ENCODE measurements at regions not wholly inside any gene's neighbourhood (a gene's known extent, or its start where the extent isn't known, plus 50 kb on each side); places are given as distances from the start of the nearest gene placed in this dataset.

DNA sequence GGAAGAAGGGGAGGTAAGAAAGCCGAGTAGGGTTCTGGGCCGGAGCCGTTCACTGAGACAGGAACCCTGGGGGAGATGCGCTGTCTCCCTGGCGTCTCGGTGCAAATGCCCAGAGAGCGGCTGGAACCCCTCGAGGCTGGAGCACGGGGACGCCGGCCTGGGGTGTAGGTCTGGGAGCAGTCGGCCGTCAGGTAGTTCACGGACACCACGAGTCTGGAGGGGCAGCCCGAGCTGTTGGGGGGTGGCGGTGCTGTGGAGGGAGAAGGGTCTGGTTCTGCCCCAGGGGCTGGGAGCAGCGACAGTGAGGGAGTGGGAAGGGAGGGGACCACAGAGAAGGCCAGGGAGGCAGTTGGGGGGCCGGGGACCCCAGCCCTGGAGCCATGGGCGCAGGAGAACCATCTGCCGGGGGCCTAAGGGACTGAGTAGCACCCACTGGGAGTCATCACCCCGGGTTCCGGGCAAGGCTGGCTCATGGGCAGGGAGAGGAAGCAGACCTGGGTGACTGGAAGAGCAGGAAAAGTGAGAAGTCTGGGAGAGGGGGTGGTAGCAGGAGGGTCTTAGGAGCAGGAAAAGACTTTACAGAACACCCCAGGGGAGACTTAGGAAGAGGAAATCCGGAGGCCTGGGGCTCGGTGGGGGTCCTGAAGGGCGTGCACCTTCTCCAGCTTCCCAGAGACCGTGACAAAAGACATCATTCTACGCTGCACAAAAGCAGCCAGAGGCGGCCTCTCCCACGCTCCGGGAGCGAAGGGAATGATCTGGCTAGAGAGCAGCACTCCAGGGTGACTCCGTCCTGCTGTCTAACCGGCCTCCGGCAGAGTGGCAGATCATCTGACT is 173.1 kb upstream of the SOX1 start:
- no peaks in the 10 kb centered on the region for H3K27me3 ChIP-seq (ENCODE audit: control insufficient read depth, insufficient read depth, low read length)
- DNase-seq (ENCODE audit: low read depth): no peak
- H3K36me3 ChIP-seq (ENCODE audit: control insufficient read depth, insufficient read depth, low read length): no peaks in the 10 kb centered on the region
- POLR2A ChIA-PET: no interaction called here
- no peak overlapping the region for H3K4me3 ChIP-seq (ENCODE audit: low read depth, low read length)
- CTCF ChIA-PET: no interaction called here
- TF ChIP-seq, protein P1, sequence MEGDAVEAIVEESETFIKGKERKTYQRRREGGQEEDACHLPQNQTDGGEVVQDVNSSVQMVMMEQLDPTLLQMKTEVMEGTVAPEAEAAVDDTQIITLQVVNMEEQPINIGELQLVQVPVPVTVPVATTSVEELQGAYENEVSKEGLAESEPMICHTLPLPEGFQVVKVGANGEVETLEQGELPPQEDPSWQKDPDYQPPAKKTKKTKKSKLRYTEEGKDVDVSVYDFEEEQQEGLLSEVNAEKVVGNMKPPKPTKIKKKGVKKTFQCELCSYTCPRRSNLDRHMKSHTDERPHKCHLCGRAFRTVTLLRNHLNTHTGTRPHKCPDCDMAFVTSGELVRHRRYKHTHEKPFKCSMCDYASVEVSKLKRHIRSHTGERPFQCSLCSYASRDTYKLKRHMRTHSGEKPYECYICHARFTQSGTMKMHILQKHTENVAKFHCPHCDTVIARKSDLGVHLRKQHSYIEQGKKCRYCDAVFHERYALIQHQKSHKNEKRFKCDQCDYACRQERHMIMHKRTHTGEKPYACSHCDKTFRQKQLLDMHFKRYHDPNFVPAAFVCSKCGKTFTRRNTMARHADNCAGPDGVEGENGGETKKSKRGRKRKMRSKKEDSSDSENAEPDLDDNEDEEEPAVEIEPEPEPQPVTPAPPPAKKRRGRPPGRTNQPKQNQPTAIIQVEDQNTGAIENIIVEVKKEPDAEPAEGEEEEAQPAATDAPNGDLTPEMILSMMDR (IDR thresholded peaks at IDR 0.05; ENCODE audit: insufficient read depth, low read depth, low read length): no peak

DNA sequence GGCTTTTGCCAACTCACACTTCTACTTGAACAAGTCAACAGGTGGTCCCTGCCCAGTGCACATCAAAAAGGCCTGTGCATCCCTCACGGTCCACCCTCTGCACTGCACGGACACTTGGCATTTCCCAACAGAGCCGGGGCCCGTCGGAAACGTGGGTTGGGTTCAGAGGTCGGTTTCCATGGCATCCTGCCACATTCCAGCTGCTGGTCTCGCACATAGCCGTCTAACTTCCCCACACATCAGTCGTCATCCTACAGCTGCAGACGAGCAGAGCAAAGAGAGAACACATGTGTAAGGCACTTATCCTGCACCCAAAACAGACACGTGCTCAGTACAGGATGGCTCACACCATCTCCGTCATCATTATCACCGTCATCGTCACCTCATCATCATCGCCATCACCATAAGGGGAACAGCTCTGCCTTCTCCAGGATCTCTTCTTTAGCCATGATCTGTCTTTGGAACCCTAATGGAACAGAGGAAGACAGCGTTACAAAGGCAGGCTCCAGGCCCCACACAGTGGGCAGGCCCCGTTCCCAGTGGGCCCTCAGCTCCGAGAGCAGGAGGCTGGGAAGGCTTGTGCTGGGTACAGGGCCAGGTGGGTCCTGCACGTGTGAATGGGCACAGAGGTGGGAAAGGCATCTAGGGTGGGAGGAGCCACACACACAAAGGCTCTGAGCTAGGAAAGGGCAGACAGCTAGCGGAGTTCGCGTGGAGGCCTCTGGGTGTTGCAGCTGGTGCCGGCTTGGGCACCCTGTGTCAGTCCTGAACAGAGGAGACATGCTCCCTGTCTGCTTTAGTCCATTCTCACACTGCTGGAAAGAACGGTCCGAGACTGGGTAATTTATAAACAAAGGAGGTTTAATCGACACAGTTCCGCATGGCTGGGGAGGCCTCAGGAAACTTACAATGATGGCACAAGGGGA is 170.8 kb upstream of the SOX1 start:
- ChIA-PET CTCF (no interaction called here), POLR2A (no interaction called here)
- Histone ChIP-seq H3K36me3 (ENCODE audit: control insufficient read depth, insufficient read depth, low read length) (no peaks in the 10 kb centered on the region), H3K4me3 (ENCODE audit: low read depth, low read length) (no peak overlapping the region), H3K27me3 (ENCODE audit: control insufficient read depth, insufficient read depth, low read length) (no peaks in the 10 kb centered on the region)
- DNase-seq (ENCODE audit: low read depth): no peak
- TF ChIP-seq, protein P1 (IDR thresholded peaks at IDR 0.05; ENCODE audit: insufficient read depth, low read depth, low read length): no peak

DNA sequence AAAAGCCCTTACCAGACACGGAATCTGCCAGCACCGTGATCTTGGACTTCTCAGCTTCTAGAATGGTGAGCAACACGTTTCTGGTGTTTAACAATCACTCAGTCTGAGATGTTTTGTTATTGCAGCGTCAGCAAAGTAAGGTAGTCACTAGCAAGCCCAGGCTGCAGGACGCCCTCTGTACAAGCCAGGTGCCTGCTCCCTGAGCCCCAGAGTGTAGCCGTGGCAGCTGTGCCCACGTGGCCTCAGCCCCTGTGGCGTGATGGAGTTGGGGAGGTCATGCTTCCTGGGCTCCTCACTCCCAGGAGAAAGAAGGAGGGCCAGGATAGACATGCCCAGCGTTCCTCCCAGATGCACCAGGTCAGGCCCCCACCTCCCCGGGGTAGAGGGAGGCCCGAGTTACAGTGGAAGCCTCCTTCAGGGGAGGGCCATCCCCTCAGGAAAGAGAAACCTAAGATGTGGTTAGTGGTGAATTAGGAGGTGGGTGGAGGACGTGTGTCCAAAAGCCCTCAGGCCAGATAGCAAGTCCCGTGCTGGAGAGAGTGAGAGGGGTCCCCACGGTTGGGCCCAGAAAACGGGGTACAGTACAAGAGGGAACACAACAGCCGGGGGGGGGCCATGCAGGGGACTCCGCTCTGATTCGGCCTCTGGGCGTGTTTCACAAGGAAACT is 169.6 kb upstream of the SOX1 start:
- DNase-seq (ENCODE audit: low read depth): no peak
- POLR2A ChIA-PET: no interaction called here

DNA sequence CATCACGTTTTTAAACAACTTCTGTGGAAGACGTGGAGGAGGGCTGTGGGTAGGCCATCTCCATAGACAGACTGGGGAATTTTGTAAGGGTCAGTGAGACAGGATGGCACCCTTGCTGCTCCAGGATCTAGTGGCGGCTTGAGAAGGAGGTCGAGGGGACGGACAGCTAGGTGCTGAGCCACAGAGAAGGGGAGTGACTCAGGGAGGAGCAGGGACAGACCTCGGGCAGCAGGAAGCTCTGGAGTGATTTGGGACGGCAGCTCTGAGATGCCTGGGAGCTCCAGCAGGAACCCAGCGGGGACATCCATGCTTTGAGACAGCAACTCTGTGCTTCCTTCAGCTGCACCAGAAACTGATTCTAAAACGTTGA is 169.1 kb upstream of the SOX1 start:
- TF ChIP-seq, protein P1 (IDR thresholded peaks at IDR 0.05; ENCODE audit: insufficient read depth, low read depth, low read length): no peak
- H3K36me3 ChIP-seq (ENCODE audit: control insufficient read depth, insufficient read depth, low read length): no peaks in the 10 kb centered on the region
- DNase-seq (ENCODE audit: low read depth): no peak
- CTCF ChIA-PET: no interaction called here
- H3K27me3 ChIP-seq (ENCODE audit: control insufficient read depth, insufficient read depth, low read length): no peaks in the 10 kb centered on the region
- POLR2A ChIA-PET: no interaction called here
- no peak overlapping the region for H3K4me3 ChIP-seq (ENCODE audit: low read depth, low read length)

More for the DNA sequence above, 169.6 kb upstream of the SOX1 start:
- TF ChIP-seq, protein P1 (IDR thresholded peaks at IDR 0.05; ENCODE audit: insufficient read depth, low read depth, low read length): no peak
- Histone ChIP-seq H3K27me3 (ENCODE audit: control insufficient read depth, insufficient read depth, low read length) (no peaks in the 10 kb centered on the region), H3K4me3 (ENCODE audit: low read depth, low read length) (no peak overlapping the region), H3K36me3 (ENCODE audit: control insufficient read depth, insufficient read depth, low read length) (no peaks in the 10 kb centered on the region)
- CTCF ChIA-PET: no interaction called here

Data from BJ (cell line).